GM23248 (cell line): ENCODE measurements at regions not wholly inside any gene's neighbourhood (a gene's known extent, or its start where the extent isn't known, plus 50 kb on each side); places are given as distances from the start of the nearest gene placed in this dataset.

Experiments
- EZH2 ChIP-seq: fragments of 200-600 bp; sonication (generic); IDR thresholded peaks from 2 replicates; pipeline ENCODE4 v1.6.1; 2018; ENCODE audit warnings: antibody characterized with exemption, mild to moderate bottlenecking; ENCODE audit not compliant: insufficient read depth, poor library complexity, severe bottlenecking
- EZH2phosphoT487 ChIP-seq: fragments of 200-600 bp; sonication (generic); IDR thresholded peaks from 2 replicates; pipeline ENCODE4 v1.6.1; 2018; ENCODE audit warnings: antibody characterized with exemption, moderate library complexity, mild to moderate bottlenecking, low read depth; ENCODE audit not compliant: insufficient read depth

GRCh38 chr16:52851211-52851740 is 201.4 kb downstream of the CHD9NB start:
- TF ChIP-seq EZH2 = no peak
- TF ChIP-seq EZH2phosphoT487 = no peak
